Neuron (in vitro differentiated cells): ENCODE measurements at regions not wholly inside any gene's neighbourhood (a gene's known extent, or its start where the extent isn't known, plus 50 kb on each side); places are given as distances from the start of the nearest gene placed in this dataset.

Experiments used
- H2AFZ ChIP-seq: one replicate; pipeline ENCODE4 v1.6.1; 2013; ENCODE audit warnings: low read depth, mild to moderate bottlenecking, inconsistent platforms, low read length, moderate library complexity
- H3K27me3 ChIP-seq: one replicate; pipeline ENCODE4 v1.6.1; 2013; ENCODE audit warnings: low read length; ENCODE audit not compliant: insufficient read depth
- H3K36me3 ChIP-seq: one replicate; pipeline ENCODE4 v1.6.1; 2013; ENCODE audit warnings: low read length; ENCODE audit not compliant: insufficient read depth
- H3K4me1 ChIP-seq: one replicate; pipeline ENCODE4 v1.6.1; 2013; ENCODE audit warnings: low read length; ENCODE audit not compliant: insufficient read depth
- H3K4me3 ChIP-seq: 2 replicates; pipeline ENCODE4 v1.5.1; 2013; ENCODE audit warnings: mild to moderate bottlenecking, low read length, moderate library complexity
- H3K9me3 ChIP-seq: one replicate; pipeline ENCODE4 v1.6.1; 2013; ENCODE audit warnings: low read length

- no peaks in the 10 kb centered on the region for H3K4me1 ChIP-seq
- H3K36me3 ChIP-seq = no peaks in the 10 kb centered on the region
- no peak overlapping the region for H2AFZ ChIP-seq
- no peak overlapping the region for H3K4me3 ChIP-seq
- peaks cover 2% of the 10 kb centered on the region for H3K9me3 ChIP-seq
- H3K27me3 ChIP-seq = no peaks in the 10 kb centered on the region
Observed at GRCh38 chr4:166535865-166536264, 662.8 kb downstream of the TLL1 start.

GRCh38 chr4:166538491-166539005 is 665.5 kb downstream of the TLL1 start:
- Histone ChIP-seq H3K36me3 (no peaks in the 10 kb centered on the region), H3K4me3 (no peak overlapping the region), H2AFZ (no peak overlapping the region), H3K9me3 (peaks cover 2% of the 10 kb centered on the region), H3K4me1 (no peaks in the 10 kb centered on the region), H3K27me3 (no peaks in the 10 kb centered on the region)

- Histone ChIP-seq H3K9me3 (no peaks in the 10 kb centered on the region), H3K4me3 (no peak overlapping the region), H3K27me3 (no peaks in the 10 kb centered on the region), H3K36me3 (no peaks in the 10 kb centered on the region), H2AFZ (no peak overlapping the region), H3K4me1 (no peaks in the 10 kb centered on the region)
Observed at GRCh38 chr4:166546009-166546408, 673.0 kb downstream of the TLL1 start.

GRCh38 chr4:166577639-166578038 is 656.7 kb downstream of the SPOCK3 start:
- Histone ChIP-seq H3K9me3 (no peaks in the 10 kb centered on the region), H3K27me3 (no peaks in the 10 kb centered on the region), H3K4me1 (no peaks in the 10 kb centered on the region), H3K4me3 (no peak overlapping the region), H3K36me3 (no peaks in the 10 kb centered on the region), H2AFZ (no peak overlapping the region)

- Histone ChIP-seq H3K27me3 (no peaks in the 10 kb centered on the region), H2AFZ (no peak overlapping the region), H3K36me3 (no peaks in the 10 kb centered on the region), H3K4me1 (no peaks in the 10 kb centered on the region), H3K9me3 (no peaks in the 10 kb centered on the region), H3K4me3 (no peak overlapping the region)
Observed at GRCh38 chr4:166585491-166585890, 648.8 kb downstream of the SPOCK3 start.

- Histone ChIP-seq H3K4me1 (no peaks in the 10 kb centered on the region), H3K4me3 (no peak overlapping the region), H3K27me3 (no peaks in the 10 kb centered on the region), H3K36me3 (no peaks in the 10 kb centered on the region), H2AFZ (no peak overlapping the region), H3K9me3 (no peaks in the 10 kb centered on the region)
Observed at GRCh38 chr4:166594326-166594946, 639.9 kb downstream of the SPOCK3 start.

- H3K4me1 ChIP-seq = no peaks in the 10 kb centered on the region
- no peaks in the 10 kb centered on the region for H3K36me3 ChIP-seq
- no peak overlapping the region for H3K4me3 ChIP-seq
- H3K27me3 ChIP-seq = no peaks in the 10 kb centered on the region
- H3K9me3 ChIP-seq = no peaks in the 10 kb centered on the region
- H2AFZ ChIP-seq = no peak overlapping the region
Observed at GRCh38 chr4:166600264-166600663, 634.0 kb downstream of the SPOCK3 start.

- Histone ChIP-seq H2AFZ (no peak overlapping the region), H3K27me3 (no peaks in the 10 kb centered on the region), H3K4me1 (no peaks in the 10 kb centered on the region), H3K4me3 (no peak overlapping the region), H3K36me3 (no peaks in the 10 kb centered on the region), H3K9me3 (no peaks in the 10 kb centered on the region)
Observed at GRCh38 chr4:166602068-166602467, 632.2 kb downstream of the SPOCK3 start.

GRCh38 chr4:166622425-166622977 is 611.8 kb downstream of the SPOCK3 start:
- no peak overlapping the region for H3K4me3 ChIP-seq
- no peaks in the 10 kb centered on the region for H3K9me3 ChIP-seq
- H3K27me3 ChIP-seq = no peaks in the 10 kb centered on the region
- no peak overlapping the region for H2AFZ ChIP-seq
- no peaks in the 10 kb centered on the region for H3K36me3 ChIP-seq
- no peaks in the 10 kb centered on the region for H3K4me1 ChIP-seq

GRCh38 chr4:166625018-166625637 is 609.2 kb downstream of the SPOCK3 start:
- no peak overlapping the region for H3K4me3 ChIP-seq
- no peaks in the 10 kb centered on the region for H3K27me3 ChIP-seq
- no peaks in the 10 kb centered on the region for H3K36me3 ChIP-seq
- no peak overlapping the region for H2AFZ ChIP-seq
- no peaks in the 10 kb centered on the region for H3K4me1 ChIP-seq
- no peaks in the 10 kb centered on the region for H3K9me3 ChIP-seq

GRCh38 chr4:166628454-166628853 is 605.8 kb downstream of the SPOCK3 start:
- no peaks in the 10 kb centered on the region for H3K4me1 ChIP-seq
- no peaks in the 10 kb centered on the region for H3K36me3 ChIP-seq
- H3K27me3 ChIP-seq = no peaks in the 10 kb centered on the region
- no peak overlapping the region for H3K4me3 ChIP-seq
- no peak overlapping the region for H2AFZ ChIP-seq
- H3K9me3 ChIP-seq = no peaks in the 10 kb centered on the region

GRCh38 chr4:166635367-166635766 is 598.9 kb downstream of the SPOCK3 start:
- H3K36me3 ChIP-seq = no peaks in the 10 kb centered on the region
- no peak overlapping the region for H2AFZ ChIP-seq
- no peaks in the 10 kb centered on the region for H3K9me3 ChIP-seq
- no peaks in the 10 kb centered on the region for H3K4me1 ChIP-seq
- no peaks in the 10 kb centered on the region for H3K27me3 ChIP-seq
- H3K4me3 ChIP-seq = no peak overlapping the region

- no peak overlapping the region for H2AFZ ChIP-seq
- no peaks in the 10 kb centered on the region for H3K36me3 ChIP-seq
- no peaks in the 10 kb centered on the region for H3K4me1 ChIP-seq
- H3K4me3 ChIP-seq = no peak overlapping the region
- no peaks in the 10 kb centered on the region for H3K9me3 ChIP-seq
- H3K27me3 ChIP-seq = no peaks in the 10 kb centered on the region
Observed at GRCh38 chr4:166637816-166638215, 596.5 kb downstream of the SPOCK3 start.
